Thyroid gland (tissue), 4 donors: ENCODE measurements at regions not wholly inside any gene's neighbourhood (a gene's known extent, or its start where the extent isn't known, plus 50 kb on each side); places are given as distances from the start of the nearest gene placed in this dataset.

Experiments
- POLR2A ChIP-seq, 2 donors: fragments of 450-650 bp; IDR thresholded peaks; one replicate each; pipeline ENCODE4 v1.6.1; 2017; ENCODE audit warnings: antibody characterized with exemption in 2 of 2, mild to moderate bottlenecking in 2 of 2, moderate library complexity in 1 of 2
- TF ChIP-seq, protein P1 (sequence below), 6 experiments: fragments of 200-600 bp in 3 of 6; fragments of 450-650 bp in 3 of 6; sonication (generic) in 3 of 6; IDR thresholded peaks; one replicate each; pipeline ENCODE4 v1.5.1; 2016 to 2019; ENCODE audit warnings: antibody characterized with exemption in 6 of 6, mild to moderate bottlenecking in 2 of 6, inconsistent platforms in 1 of 6, moderate library complexity in 1 of 6

DNA sequence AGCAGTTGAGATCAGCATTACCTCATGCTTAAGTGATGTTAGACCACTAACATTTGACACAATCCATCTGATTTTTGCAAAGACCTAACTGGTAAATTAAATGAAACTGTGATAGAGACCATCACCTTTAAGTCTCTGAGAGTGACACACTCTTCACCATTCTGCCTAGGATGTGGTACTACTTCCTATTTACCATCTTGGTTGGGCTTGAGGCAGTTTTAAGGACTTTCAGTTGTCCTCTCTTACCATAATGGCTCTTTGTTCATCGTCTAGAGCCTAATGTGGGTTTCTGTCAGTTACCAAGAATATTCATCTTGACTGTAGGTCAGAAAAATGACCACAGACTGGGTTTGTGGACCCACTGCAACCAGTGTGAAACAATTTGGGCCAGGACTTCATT, 158.1 kb downstream of the CETN3 start:
- TF ChIP-seq, protein P1, sequence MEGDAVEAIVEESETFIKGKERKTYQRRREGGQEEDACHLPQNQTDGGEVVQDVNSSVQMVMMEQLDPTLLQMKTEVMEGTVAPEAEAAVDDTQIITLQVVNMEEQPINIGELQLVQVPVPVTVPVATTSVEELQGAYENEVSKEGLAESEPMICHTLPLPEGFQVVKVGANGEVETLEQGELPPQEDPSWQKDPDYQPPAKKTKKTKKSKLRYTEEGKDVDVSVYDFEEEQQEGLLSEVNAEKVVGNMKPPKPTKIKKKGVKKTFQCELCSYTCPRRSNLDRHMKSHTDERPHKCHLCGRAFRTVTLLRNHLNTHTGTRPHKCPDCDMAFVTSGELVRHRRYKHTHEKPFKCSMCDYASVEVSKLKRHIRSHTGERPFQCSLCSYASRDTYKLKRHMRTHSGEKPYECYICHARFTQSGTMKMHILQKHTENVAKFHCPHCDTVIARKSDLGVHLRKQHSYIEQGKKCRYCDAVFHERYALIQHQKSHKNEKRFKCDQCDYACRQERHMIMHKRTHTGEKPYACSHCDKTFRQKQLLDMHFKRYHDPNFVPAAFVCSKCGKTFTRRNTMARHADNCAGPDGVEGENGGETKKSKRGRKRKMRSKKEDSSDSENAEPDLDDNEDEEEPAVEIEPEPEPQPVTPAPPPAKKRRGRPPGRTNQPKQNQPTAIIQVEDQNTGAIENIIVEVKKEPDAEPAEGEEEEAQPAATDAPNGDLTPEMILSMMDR (IDR thresholded peaks at IDR 0.05) = no peak
- TF ChIP-seq POLR2A (IDR thresholded peaks at IDR 0.05) = no peak
